ENCODE measurements at regions not wholly inside any gene's neighbourhood (a gene's known extent, or its start where the extent isn't known, plus 50 kb on each side); places are given as distances from the start of the nearest gene placed in this dataset.
"Not testable (repeated sequence)": the region's sequence is repeated elsewhere in the genome, so short reads cannot be mapped to it uniquely, and the experiment has no call there.

DNA sequence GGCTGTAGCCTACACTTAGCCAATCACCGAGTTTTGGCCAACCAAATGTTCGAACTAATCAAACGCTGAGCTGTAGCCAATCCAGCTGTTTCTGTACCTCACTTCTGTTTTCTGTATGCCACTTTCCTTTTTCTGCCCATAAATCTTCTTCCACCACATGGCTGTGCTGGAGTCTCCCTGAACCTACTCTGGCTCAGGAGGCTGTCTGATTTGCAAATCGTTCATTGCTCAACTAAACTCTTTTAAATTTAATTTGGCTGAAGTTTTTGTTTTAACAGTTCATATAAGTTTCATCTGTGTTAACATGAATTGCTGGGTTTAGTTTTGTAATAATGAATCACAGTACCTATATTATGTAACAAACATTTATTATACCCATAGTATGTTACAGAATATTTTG lies 160.7 kb upstream of the PCDH7 start:
- Histone ChIP-seq H3K27ac (no peak overlapping the region), H3K27me3 (ENCODE audit: low read depth) (no peaks in the 10 kb centered on the region), H3K36me3 (no peaks in the 10 kb centered on the region), H3K9me3 (peaks cover 10% of the 10 kb centered on the region), H3K4me1 (no peaks in the 10 kb centered on the region), H3K4me3 (no peak overlapping the region)
- TF ChIP-seq, protein P1, sequence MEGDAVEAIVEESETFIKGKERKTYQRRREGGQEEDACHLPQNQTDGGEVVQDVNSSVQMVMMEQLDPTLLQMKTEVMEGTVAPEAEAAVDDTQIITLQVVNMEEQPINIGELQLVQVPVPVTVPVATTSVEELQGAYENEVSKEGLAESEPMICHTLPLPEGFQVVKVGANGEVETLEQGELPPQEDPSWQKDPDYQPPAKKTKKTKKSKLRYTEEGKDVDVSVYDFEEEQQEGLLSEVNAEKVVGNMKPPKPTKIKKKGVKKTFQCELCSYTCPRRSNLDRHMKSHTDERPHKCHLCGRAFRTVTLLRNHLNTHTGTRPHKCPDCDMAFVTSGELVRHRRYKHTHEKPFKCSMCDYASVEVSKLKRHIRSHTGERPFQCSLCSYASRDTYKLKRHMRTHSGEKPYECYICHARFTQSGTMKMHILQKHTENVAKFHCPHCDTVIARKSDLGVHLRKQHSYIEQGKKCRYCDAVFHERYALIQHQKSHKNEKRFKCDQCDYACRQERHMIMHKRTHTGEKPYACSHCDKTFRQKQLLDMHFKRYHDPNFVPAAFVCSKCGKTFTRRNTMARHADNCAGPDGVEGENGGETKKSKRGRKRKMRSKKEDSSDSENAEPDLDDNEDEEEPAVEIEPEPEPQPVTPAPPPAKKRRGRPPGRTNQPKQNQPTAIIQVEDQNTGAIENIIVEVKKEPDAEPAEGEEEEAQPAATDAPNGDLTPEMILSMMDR (IDR thresholded peaks at IDR 0.05), result no peak
- intact Hi-C loops (cut with DNase I), result no loop called here
- no peak for DNase-seq
- no peak for ATAC-seq

DNA sequence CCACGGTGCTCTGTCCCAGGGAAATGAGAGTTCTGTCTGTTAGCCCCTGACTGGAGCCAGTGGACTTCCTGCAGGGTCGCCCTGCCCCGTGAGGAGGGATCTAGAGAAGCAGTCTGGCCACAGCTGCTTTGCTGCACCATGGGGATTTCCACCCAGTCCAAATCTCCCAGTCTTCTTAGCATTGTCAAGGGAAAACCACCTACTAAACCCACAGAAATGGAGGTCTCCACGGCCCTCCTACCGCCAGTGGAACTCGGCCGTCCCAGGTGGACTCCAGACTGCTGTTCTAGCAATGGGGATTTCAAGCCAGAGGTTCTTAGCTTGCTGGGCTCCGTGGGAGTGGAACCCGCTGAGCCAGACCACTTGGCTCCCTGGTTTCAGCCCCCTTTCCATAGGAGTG lies 133.3 kb upstream of the PCDH7 start:
- Histone ChIP-seq H3K27me3 (ENCODE audit: low read depth) (no peaks in the 10 kb centered on the region), H3K9me3 (peaks cover 3% of the 10 kb centered on the region), H3K4me1 (no peaks in the 10 kb centered on the region), H3K4me3 (no peak overlapping the region), H3K36me3 (no peaks in the 10 kb centered on the region), H3K27ac (no peak overlapping the region)
- intact Hi-C loops (cut with DNase I), result no loop called here
- ATAC-seq, result no peak
- DNase-seq, result no peak
- TF ChIP-seq, protein P1 (IDR thresholded peaks at IDR 0.05), result no peak

DNA sequence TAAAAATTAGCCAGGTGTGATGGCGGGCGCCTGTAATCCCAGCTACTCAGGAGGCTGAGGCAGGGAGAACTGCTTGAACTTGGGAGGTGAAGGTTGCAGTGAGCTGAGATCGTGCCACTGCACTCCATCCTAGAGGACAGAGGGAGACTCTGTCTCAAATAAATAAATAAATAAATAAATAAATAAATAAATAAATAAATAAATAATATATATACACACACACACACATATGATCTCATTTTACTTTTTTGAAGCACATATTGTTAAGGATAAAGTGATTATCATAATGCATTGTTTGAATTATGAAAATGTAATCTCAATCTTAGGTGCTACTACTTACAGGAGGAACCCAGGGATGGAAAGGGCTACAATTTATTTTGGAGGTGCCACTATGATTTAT lies 130.5 kb upstream of the PCDH7 start:
- H3K4me3 ChIP-seq; ATAC-seq; H3K27me3 ChIP-seq (ENCODE audit: low read depth); H3K36me3 ChIP-seq; intact Hi-C loops (cut with DNase I); H3K4me1 ChIP-seq; H3K9me3 ChIP-seq; DNase-seq; H3K27ac ChIP-seq: not testable (repeated sequence)

DNA sequence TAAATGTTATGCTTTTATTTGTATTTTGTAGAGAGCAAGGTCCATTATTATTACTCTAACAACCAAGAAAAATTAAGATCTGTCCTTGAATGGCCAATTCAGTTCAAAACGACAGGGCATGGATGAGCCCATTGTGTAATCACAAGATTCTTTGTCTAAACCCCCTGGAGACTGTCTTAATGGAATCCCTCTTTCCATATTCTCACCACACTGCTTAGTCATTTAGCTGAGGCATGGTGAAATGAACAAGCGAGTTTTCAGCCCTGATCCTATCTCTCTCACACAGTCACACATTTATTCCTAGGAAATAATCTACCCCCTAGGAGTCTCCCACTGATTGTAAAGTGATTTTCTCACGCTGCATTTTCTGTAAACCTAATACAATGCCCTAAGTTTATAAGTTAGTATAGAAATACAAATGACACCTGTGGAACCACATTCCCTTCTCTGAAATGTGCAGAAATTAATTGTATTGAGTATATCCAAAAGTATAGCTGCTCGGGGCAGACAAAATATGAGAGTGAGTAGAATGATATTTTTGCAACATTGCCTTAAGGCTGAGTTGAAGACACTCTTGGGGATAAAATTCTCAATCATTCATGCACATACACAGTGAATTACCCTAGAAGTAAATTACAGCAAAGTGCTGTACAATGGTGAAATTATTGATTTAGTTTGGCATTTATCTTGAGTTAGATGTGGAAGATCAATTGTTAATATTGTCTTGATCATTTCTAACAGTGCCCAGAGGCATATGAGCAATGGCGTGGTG lies 119.7 kb upstream of the PCDH7 start:
- H3K36me3 ChIP-seq, result no peaks in the 10 kb centered on the region
- DNase-seq (no peak), ATAC-seq (no peak)
- H3K9me3 ChIP-seq, result no peaks in the 10 kb centered on the region
- intact Hi-C loops (cut with DNase I), result no loop called here
- TF ChIP-seq, protein P1 (IDR thresholded peaks at IDR 0.05), result no peak
- H3K27me3 ChIP-seq (ENCODE audit: low read depth), result no peaks in the 10 kb centered on the region
- H3K27ac ChIP-seq, result no peak overlapping the region
- H3K4me1 ChIP-seq, result no peaks in the 10 kb centered on the region
- H3K4me3 ChIP-seq, result no peak overlapping the region

DNA sequence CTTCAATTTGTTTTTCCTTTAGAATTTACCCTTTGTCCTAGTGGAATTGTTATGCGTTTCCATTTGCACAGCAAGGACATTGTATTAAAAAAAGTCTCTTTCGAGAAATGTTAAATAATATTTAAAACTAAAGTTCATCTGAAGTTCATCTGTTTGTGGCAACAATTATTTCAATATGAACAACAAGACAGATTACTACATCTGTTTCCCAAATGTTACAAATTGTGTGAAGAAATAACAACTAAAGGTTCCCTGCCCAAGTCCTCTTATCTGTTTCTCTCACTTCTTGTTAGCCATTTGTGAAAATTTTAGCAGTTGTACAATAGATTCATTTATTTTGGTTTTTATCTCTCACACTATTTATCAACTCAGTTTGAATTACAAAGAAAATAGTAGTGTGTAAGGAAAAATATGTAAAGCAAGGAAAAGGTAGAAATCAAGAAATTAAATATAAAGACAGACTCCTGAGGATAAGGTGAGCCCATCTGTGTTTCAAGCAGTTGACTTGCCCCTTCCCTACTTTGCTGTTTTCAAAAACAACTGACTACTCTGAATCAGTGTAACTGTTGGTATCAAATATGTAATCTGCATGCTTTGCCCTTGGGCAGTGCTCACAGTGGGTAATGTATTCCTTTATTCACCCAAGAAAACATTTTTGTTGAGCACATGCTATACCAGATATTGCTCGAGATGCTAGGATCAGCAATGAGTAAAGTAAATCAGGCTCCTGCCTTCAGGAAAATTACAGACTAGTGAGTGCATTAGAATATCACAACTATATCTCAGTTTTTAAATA lies 118.9 kb upstream of the PCDH7 start:
- H3K27me3 ChIP-seq (ENCODE audit: low read depth), result no peaks in the 10 kb centered on the region
- no peaks in the 10 kb centered on the region for H3K36me3 ChIP-seq
- no peak overlapping the region for H3K4me3 ChIP-seq
- intact Hi-C loops (cut with DNase I), result no loop called here
- DNase-seq (no peak), ATAC-seq (no peak)
- no peaks in the 10 kb centered on the region for H3K9me3 ChIP-seq
- TF ChIP-seq, protein P1 (IDR thresholded peaks at IDR 0.05), result no peak
- no peaks in the 10 kb centered on the region for H3K4me1 ChIP-seq
- H3K27ac ChIP-seq, result no peak overlapping the region

DNA sequence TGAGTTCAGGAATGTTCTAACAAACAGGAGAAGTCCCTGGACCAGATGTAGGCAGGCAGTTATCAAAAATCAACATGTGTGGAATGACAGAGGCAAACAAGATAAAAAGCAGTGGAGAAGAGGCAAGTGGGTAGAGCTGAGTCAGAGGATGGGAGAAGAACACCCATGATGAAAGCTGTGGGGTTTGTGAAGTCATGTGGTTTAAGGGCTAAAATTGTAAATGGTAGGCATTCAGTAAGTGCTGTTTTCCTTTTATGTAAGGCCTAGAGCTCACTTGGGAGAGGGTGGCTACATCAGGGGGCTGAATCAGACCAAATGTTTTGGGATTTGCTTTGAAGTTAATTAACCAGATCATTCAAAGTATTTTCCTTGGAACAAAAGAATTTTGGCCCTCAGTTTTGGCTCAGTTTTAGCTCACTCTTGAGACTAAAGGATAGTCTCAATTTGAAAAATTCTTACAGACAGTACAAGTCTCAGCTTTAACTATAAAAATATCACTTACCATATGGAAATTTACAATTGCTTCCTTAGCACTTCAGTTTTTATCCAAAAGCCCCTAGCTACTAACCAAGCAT lies 114.5 kb upstream of the PCDH7 start:
- Histone ChIP-seq H3K36me3 (no peaks in the 10 kb centered on the region), H3K4me1 (no peaks in the 10 kb centered on the region), H3K27ac (no peak overlapping the region), H3K27me3 (ENCODE audit: low read depth) (no peaks in the 10 kb centered on the region), H3K9me3 (no peaks in the 10 kb centered on the region), H3K4me3 (no peak overlapping the region)
- intact Hi-C loops (cut with DNase I), result no loop called here
- DNase-seq (no peak), ATAC-seq (no peak)
- TF ChIP-seq, protein P1 (IDR thresholded peaks at IDR 0.05), result no peak

All from lower lobe of right lung (tissue), 2 donors.